Esophagus (tissue), 2 donors: ENCODE measurements at regions not wholly inside any gene's neighbourhood (a gene's known extent, or its start where the extent isn't known, plus 50 kb on each side); places are given as distances from the start of the nearest gene placed in this dataset.
A peak's percentile ranks its signal among the peaks of the same experiment; 100 is the strongest.

ENCODE experiments used
- H3K27ac ChIP-seq, 2 donors: one replicate each; pipeline ENCODE4 v1.5.1; 2013; ENCODE audit warnings: low read depth in 2 of 2, mild to moderate bottlenecking in 2 of 2, inconsistent platforms in 1 of 2, low read length in 1 of 2, moderate library complexity in 1 of 2
- H3K27me3 ChIP-seq, 2 donors: one replicate each; pipeline ENCODE4 v1.6.1; 2013; ENCODE audit warnings: low read length in 2 of 2, control low read depth in 1 of 2, mild to moderate bottlenecking in 1 of 2; ENCODE audit not compliant: insufficient read depth in 2 of 2, control insufficient read depth in 1 of 2
- H3K36me3 ChIP-seq, 2 donors: one replicate each; pipeline ENCODE4 v1.6.1; 2013; ENCODE audit warnings: low read length in 1 of 2; ENCODE audit not compliant: control insufficient read depth in 2 of 2, insufficient read depth in 2 of 2
- H3K4me1 ChIP-seq, 2 donors: one replicate each; pipeline ENCODE4 v1.6.1; 2013; ENCODE audit warnings: low read length in 1 of 2; ENCODE audit not compliant: control insufficient read depth in 2 of 2, insufficient read depth in 2 of 2
- H3K4me3 ChIP-seq, 2 donors: one replicate each; pipeline ENCODE4 v1.5.1; 2013; ENCODE audit warnings: low read length in 2 of 2, mild to moderate bottlenecking in 2 of 2, low read depth in 1 of 2, moderate library complexity in 1 of 2
- H3K9me3 ChIP-seq, 2 donors: one replicate each; pipeline ENCODE4 v1.6.1; 2013; ENCODE audit warnings: mild to moderate bottlenecking in 2 of 2, low read depth in 1 of 2, low read length in 1 of 2, moderate library complexity in 1 of 2; ENCODE audit not compliant: control insufficient read depth in 2 of 2, insufficient read depth in 1 of 2
- WGBS, 2 donors: extraction: QIAGEN DNeasy Blood & Tissue Kit; methylation state at CpG; one replicate each; pipeline ENCODE4 v1.1.7; 2013; 5-methylcytosine and 5-hydroxymethylcytosine counted together
- donor health status: healthy with polysubstance abuse.
- donor health status: Bipolar disorder and iron deficiency.

GRCh38 chr10:31100115-31100601 lies 68.5 kb upstream of the ZNF438 start:
- H3K4me3 ChIP-seq, result no peak overlapping the region
- no peaks in the 10 kb centered on the region for H3K36me3 ChIP-seq
- 78 to 97% methylated on average over 1 of the region's 1 CpG for WGBS, 2 donors
- H3K4me1 ChIP-seq, result no peaks in the 10 kb centered on the region
- no peak overlapping the region for H3K27ac ChIP-seq
- H3K9me3 ChIP-seq, result no peaks in the 10 kb centered on the region
- no peaks in the 10 kb centered on the region for H3K27me3 ChIP-seq

- Histone ChIP-seq H3K27me3 (no peaks in the 10 kb centered on the region), H3K27ac (no peak overlapping the region), H3K4me3 (no peak overlapping the region), H3K36me3 (no peaks in the 10 kb centered on the region), H3K4me1 (no peaks in the 10 kb centered on the region), H3K9me3 (no peaks in the 10 kb centered on the region)
- 89 to 94% methylated on average over 8 of the region's 8 CpGs for WGBS, 2 donors
Observed at GRCh38 chr10:31100662-31101061, 69.0 kb upstream of the ZNF438 start.

DNA sequence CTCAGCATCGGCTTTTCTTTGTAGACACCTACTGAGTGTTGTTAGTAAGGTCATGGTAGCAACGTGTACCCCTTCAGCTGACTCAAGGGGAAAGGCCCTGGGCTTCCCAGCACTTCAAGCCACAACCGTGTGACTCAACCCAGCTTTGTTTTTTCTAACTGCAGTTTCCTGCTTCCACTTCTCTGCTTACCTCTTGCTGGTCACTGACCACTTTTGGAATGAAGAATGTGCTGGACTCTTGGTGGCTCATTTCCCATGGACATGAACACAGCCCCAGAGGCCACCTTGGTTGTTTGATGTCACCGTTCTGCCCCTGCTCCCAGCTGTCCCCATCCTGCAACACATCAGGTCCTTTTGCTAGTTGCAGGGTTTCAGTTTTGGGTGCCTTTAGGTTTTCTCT lies 69.5 kb upstream of the ZNF438 start:
- H3K27ac ChIP-seq, result no peak overlapping the region
- H3K27me3 ChIP-seq, result no peaks in the 10 kb centered on the region
- WGBS, 2 donors, result 42 to 61% methylated on average over 4 of the region's 4 CpGs
- H3K36me3 ChIP-seq, result no peaks in the 10 kb centered on the region
- H3K9me3 ChIP-seq, result no peaks in the 10 kb centered on the region
- H3K4me3 ChIP-seq, result no peak overlapping the region
- no peaks in the 10 kb centered on the region for H3K4me1 ChIP-seq

GRCh38 chr10:31102421-31102820 lies 70.8 kb upstream of the ZNF438 start:
- Histone ChIP-seq H3K4me1 (no peaks in the 10 kb centered on the region), H3K36me3 (no peaks in the 10 kb centered on the region), H3K9me3 (no peaks in the 10 kb centered on the region), H3K4me3 (no peak overlapping the region), H3K27me3 (no peaks in the 10 kb centered on the region), H3K27ac (no peak overlapping the region)
- 37 to 50% methylated on average over 2 of the region's 2 CpGs for WGBS, 2 donors

- WGBS, 2 donors, result 74 to 79% methylated on average over 3 of the region's 3 CpGs
- H3K36me3 ChIP-seq, result no peaks in the 10 kb centered on the region
- no peaks in the 10 kb centered on the region for H3K27me3 ChIP-seq
- H3K4me3 ChIP-seq, result no peak overlapping the region
- H3K4me1 ChIP-seq, result no peaks in the 10 kb centered on the region
- no peaks in the 10 kb centered on the region for H3K9me3 ChIP-seq
- no peak overlapping the region for H3K27ac ChIP-seq
Observed at GRCh38 chr10:31103112-31103511, 71.4 kb upstream of the ZNF438 start.

DNA sequence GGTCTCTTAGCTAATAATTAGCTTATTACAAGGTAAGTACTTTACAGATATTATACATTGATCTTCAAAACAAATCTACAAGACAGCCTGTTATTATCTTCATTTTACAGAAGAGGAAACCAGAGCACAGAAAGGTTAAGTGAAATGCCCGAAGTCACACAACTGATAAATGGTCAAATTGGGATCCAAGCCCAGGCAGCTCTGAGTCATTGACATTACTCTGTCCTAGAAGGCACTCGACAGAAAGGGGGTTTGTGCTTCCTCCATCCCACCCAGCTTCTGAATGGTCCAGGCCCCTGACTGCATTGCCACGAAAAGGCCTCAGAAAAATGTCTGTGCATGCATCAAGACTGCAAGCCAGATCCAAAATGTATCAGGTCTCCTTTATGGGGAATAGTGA lies 81.3 kb upstream of the ZNF438 start:
- Histone ChIP-seq H3K27ac (no peak overlapping the region), H3K9me3 (no peaks in the 10 kb centered on the region), H3K36me3 (no peaks in the 10 kb centered on the region), H3K4me1 (no peaks in the 10 kb centered on the region), H3K27me3 (no peaks in the 10 kb centered on the region), H3K4me3 (no peak overlapping the region)
- 63 to 76% methylated on average over 3 of the region's 3 CpGs for WGBS, 2 donors

GRCh38 chr10:31116226-31116625 lies 84.6 kb upstream of the ZNF438 start:
- no peaks in the 10 kb centered on the region for H3K9me3 ChIP-seq
- H3K36me3 ChIP-seq, result no peaks in the 10 kb centered on the region
- no peak overlapping the region for H3K27ac ChIP-seq
- no peak overlapping the region for H3K4me3 ChIP-seq
- 81 to 86% methylated on average over 5 to 6 of the region's 6 CpGs for WGBS, 2 donors
- no peaks in the 10 kb centered on the region for H3K4me1 ChIP-seq
- H3K27me3 ChIP-seq, result no peaks in the 10 kb centered on the region

GRCh38 chr10:31118556-31118955 lies 86.9 kb upstream of the ZNF438 start:
- Histone ChIP-seq H3K27ac (no peak overlapping the region), H3K4me3 (no peak overlapping the region), H3K27me3 (no peaks in the 10 kb centered on the region), H3K4me1 (no peaks in the 10 kb centered on the region), H3K9me3 (no peaks in the 10 kb centered on the region), H3K36me3 (no peaks in the 10 kb centered on the region)
- 56 to 66% methylated on average over 3 of the region's 3 CpGs for WGBS, 2 donors

GRCh38 chr10:31120392-31120791 lies 88.7 kb upstream of the ZNF438 start:
- no peak overlapping the region for H3K4me3 ChIP-seq
- peak overlapping the region in 1 of 2 donors; percentile 15 for H3K27ac ChIP-seq
- H3K9me3 ChIP-seq, result no peaks in the 10 kb centered on the region
- no peaks in the 10 kb centered on the region for H3K36me3 ChIP-seq
- WGBS, 2 donors, result 53 to 57% methylated on average over 1 of the region's 1 CpG
- H3K27me3 ChIP-seq, result no peaks in the 10 kb centered on the region
- H3K4me1 ChIP-seq, result no peaks in the 10 kb centered on the region

- WGBS, 2 donors, result 52 to 58% methylated on average over 7 of the region's 7 CpGs
- H3K36me3 ChIP-seq, result no peaks in the 10 kb centered on the region
- H3K4me1 ChIP-seq, result no peaks in the 10 kb centered on the region
- no peaks in the 10 kb centered on the region for H3K9me3 ChIP-seq
- H3K27ac ChIP-seq, result peak overlapping the region in 1 of 2 donors; percentile 15
- H3K27me3 ChIP-seq, result no peaks in the 10 kb centered on the region
- H3K4me3 ChIP-seq, result no peak overlapping the region
Observed at GRCh38 chr10:31120961-31121685, 89.5 kb upstream of the ZNF438 start.
